Jurkat, Clone E6-1 (cell line): ENCODE measurements at regions not wholly inside any gene's neighbourhood (a gene's known extent, or its start where the extent isn't known, plus 50 kb on each side); places are given as distances from the start of the nearest gene placed in this dataset.

ENCODE experiments used
- DNase-seq: peaks from one replicate; pipeline ENCODE4 v3.0.0-alpha.2; 2011; ENCODE audit warnings: low read depth, low spot score
- H3K4me3 ChIP-seq: 2 replicates; pipeline ENCODE4 v1.5.1; 2011; ENCODE audit warnings: mild to moderate bottlenecking, low read length, control low read depth, moderate library complexity

DNA sequence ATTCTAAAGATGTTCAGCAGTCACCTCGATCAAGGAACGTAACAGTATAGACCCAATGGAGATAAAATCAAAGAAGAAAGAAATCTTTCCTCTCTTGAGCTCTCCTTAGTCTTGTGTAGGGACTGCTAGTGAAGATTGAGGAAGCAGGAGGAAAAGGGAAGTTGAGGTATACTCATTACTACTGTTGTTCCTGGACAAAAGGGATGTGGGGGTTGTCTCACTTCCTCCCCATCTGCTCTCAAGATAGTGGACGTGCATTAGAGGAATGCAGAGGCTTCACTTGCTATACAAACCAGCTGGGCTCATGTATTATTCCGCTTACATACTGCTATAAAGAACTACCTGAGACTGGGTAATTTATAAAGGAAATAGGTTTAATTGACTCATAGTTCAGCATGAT lies 208.9 kb upstream of the ARHGEF9 start:
- H3K4me3 ChIP-seq, result no peak overlapping the region
- no peak for DNase-seq

DNA sequence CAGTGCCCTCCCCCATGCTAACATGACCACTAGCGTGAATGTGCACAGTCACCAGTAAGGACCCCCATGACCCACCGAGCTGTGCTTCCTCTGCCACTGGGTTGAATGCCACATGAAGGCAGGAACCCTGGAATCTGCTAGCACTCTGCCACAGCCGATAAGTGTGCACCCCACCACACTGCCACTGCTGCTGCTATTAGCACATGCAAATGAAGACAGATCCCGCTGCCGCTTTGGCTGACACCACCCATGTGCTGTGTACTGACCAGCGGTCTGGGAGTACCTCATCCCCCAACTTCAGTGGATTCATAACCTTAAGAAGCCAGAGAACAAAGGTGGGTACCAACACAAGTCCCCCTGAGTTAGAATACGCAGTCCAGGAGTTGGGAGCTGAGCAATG lies 200.9 kb upstream of the ARHGEF9 start:
- no peak overlapping the region for H3K4me3 ChIP-seq
- DNase-seq, result no peak

DNA sequence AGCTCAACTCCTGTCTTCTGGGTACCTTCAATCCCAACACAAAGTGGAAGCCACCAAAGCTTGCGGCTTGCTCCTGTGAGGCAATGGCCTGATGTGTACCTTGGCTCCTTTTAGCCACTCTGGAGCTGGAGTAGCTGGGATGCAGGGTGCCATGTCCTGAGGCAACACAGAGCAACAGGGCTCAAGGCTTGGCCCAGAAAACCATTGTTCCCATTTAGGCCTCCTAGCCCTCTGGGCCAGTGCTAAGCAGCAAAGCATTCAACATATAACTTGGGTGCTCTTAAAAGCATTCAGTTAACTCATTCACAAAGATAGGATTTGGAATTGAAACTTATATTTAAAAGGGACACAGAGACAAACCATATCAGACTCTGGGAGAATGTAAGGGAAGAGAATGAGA lies 194.5 kb upstream of the ARHGEF9 start:
- H3K4me3 ChIP-seq, result no peak overlapping the region
- DNase-seq, result no peak

DNA sequence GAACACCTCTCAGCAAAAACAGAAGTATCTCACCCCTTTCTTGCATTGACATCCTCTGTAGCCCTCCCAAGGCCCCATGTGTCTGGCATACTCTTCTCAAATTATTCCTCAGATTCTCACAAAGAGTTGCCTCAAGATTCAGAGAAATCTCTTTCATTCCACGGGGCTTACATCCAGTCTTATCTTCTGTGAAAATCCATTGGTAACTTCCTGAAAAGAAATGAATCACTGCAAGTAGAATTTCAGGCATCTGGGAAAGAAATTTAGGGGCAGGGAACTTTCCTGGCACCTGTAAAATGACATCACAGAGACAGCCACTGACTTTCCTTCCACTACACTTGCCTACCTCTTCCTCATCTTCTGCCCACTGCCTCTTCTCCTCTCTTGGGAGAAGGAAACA lies 182.5 kb upstream of the ARHGEF9 start:
- H3K4me3 ChIP-seq, result no peak overlapping the region
- no peak for DNase-seq

DNA sequence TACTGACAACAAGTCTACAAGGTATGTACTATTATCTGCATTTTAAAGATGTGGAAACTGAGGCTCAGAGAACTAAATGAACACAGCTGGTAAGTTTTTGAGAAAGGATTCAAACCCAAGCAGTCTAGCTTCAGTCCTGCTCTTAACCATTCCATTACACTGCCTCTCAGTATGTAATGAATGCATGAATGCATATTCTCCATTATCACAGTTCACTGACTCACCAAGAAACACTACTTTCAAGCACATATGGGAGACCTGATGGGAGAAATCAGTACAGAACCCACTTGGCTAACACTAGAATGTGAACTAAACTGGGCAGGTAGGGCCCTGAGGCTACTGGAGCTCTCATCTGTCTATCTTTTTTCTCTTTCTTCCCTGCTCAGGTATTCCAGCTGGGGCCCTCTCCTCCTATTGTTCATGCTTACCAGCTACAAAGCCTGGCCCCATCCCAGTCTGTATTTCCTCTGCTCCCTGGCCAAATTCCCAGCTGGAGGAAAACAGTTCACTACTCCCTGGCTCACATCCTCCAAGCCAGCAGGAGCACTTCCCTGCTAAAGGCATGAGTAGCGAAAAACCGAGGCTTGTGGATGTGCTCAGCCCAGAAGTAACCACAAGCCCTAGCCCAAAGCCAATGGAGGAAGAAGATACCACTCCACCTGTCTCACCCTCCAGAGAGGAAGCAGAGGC lies 178.2 kb upstream of the ARHGEF9 start:
- no peak for DNase-seq

DNA sequence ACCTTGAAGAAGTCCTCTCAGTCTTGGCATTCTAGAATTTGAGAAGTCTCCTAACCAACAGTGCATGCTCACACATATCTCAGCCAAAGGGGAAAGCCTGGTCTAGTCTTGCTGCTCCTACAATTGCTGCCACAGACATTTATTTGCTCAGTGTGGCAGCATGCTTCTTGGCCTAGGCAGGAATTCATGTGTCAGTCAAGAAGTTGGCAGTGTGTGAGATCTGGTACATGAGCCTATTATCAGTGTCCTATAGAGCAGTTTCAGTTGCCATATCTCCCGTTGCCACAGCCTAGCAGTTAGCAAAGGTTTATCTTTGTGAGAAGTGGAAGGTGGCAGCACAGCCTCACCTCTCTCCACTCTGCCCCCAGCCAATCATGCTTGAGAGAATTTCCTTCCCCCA lies 176.9 kb upstream of the ARHGEF9 start:
- H3K4me3 ChIP-seq, result no peak overlapping the region
- no peak for DNase-seq

More for the DNA sequence above, 178.2 kb upstream of the ARHGEF9 start:
- H3K4me3 ChIP-seq, result no peak overlapping the region

DNA sequence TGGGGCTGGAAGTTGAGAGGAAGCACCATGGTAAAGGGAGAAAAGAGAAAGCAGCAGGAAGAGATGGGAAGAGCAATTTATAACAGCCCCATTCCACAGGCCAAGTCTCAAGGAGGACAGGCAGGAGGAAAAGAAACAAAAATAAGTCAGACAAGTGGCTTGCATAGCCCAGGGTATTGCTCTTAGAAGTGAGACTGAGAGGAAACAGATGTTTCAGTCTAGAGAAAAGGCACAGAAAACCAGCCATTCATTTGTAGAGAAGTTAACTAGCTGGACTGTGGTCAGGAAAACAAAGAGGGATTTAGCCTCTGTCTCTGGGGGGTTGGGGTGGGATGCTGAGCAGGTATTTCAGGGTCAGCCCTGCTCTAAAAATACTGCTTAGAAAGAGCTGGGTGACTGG lies 175.0 kb upstream of the ARHGEF9 start:
- DNase-seq, result no peak
- no peak overlapping the region for H3K4me3 ChIP-seq

DNA sequence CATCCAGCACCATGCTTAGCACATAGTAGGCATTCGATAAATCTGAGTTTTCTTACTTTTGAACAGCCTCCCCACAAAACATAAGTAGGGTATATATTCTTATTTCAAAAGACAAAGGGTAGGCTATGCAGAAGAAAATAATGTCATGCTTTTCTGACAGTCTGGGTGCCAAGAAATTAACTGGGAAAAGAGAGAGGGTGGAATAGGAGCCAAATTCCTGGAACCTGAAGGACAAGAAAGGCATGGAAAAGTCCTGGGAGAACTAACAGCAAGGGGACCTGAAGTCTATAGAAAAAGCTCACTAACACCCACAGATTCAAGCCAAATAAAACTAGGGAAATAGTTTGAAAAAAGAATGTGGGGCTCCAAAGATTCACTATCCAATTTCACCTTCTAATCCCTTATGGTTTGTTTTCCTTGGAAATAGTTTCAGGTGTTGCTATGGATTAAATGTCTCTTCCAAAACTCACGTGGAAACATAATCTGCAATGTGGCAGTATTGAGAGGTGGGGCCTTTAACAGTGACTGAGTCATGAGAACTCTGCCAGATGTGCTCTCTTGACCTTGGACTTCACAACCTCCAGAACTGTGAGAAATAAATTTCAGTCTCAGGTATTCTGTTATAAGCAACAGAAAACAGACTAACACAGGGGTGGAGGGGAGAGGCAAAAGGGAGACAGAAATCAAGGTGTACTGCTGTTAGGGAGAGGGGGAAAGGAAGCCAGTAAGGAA lies 173.3 kb upstream of the ARHGEF9 start:
- H3K4me3 ChIP-seq, result no peak overlapping the region
- no peak for DNase-seq

DNA sequence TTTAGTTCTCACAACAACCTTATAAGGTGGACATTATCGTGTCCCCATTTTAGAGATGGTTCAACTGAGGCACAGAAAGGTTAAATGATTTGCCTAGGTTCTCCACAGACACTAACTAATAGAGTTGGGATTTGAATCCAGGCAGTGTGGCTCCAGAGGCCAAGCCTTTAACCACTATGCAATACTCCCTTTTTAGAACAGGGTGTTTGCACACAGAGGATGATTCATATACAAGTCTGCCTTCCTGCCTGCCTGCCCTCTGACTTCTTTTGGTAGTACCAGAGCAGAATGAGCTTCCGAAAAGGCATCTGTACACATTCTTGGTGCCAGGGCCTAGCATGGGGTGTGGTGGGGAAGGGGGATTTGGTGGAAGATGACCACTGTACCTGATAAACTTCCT lies 150.8 kb upstream of the ARHGEF9 start:
- DNase-seq, result no peak
- no peak overlapping the region for H3K4me3 ChIP-seq

DNA sequence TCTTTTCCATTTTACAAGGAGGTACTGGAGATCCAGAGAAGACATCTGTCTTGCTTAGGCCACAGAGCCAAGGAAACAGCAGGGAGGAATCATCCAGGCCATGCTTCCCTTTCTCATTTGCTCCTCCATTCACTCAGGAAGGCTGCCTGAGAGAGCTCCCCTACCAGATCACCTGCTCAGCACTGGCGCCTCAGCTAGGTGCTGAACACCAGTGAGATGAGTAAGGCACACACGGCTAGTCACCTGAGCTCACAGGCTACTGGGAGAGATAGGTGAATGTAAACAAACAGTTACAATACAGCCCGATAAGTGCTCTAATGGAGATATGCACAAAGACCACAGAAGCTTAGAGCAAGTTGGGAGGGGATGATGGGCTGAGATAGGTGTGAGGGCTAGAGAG lies 149.8 kb upstream of the ARHGEF9 start:
- H3K4me3 ChIP-seq, result no peak overlapping the region
- no peak for DNase-seq

DNA sequence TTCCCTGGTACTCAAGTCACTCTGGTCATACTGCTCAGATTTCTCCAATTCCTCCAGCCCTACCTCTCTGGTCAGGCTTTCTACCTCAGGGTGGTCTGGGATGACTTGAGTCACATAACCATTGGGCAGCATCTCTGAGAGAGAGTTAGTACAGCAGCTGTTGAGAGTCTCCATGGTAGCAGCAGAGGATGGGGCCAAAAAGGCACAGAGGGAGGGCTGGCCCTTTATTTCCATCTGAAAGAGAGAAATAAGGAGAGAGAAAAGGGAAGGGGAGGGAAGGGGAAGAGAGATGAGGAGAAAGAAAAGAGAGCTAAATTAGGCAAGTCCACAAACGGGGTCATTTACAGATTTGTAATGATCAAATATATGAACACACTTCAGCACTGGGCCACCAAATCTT lies 149.1 kb upstream of the ARHGEF9 start:
- H3K4me3 ChIP-seq, result no peak overlapping the region

DNA sequence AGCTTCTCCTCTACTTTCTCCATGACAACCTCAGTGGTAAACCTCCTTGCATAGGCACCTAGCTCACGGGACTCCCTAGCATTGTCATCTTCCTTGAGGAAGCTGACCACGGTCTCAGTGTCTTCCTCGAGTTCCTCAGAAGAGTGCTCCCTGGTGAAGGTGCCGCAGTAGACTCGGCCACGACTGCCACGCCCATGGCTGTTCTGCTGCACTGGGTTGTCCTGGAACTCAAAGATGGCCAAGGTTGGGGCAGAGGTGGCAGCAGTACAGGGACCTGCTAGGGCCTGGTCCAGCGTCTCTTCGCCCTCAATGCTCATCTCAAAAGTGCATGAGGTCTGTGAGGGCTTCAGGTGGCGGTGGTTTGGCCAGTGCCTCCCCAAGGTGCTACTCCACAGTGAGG lies 147.9 kb upstream of the ARHGEF9 start:
- DNase-seq, result no peak
- no peak overlapping the region for H3K4me3 ChIP-seq

More for the DNA sequence above, 149.1 kb upstream of the ARHGEF9 start:
- no peak for DNase-seq

DNA sequence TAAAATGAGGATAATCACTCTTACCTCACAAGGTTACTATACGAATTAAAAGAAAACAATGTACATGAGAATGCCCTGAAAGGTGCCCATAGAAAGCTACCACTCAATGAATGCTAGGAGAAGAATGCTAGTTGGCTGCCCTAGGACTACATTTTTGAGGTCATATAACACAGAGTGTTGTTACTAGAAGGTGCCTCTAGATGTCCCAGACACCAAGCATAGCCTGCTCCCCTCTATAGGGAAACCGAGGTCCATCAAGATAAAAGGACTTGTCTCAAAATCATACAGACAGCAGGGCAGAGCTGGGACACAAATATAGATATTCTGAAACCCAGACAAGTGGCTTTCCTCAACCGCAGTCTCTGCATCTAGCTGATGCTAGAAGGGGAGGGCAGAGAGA lies 147.0 kb upstream of the ARHGEF9 start:
- DNase-seq, result peak; percentile 18
- no peak overlapping the region for H3K4me3 ChIP-seq

DNA sequence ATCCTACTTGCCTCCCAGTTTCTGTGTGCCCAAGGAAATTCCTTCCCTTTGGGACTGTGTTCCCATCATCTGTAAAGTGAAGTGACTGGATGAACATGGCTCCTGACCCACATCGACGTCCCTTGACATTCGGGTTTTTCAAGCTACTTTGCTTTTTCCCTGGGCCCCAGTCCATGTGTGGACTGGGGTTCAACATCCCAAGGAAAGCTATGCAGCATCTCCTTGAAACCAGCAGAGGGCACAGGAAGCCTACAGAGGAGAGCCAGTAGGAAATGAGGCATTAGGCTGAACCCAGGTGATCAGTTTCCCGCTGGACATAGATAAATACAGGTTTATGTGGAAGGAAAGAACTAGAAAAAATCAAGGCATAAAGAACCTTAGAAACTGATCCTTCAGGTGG lies 145.1 kb upstream of the ARHGEF9 start:
- H3K4me3 ChIP-seq, result no peak overlapping the region
- no peak for DNase-seq

DNA sequence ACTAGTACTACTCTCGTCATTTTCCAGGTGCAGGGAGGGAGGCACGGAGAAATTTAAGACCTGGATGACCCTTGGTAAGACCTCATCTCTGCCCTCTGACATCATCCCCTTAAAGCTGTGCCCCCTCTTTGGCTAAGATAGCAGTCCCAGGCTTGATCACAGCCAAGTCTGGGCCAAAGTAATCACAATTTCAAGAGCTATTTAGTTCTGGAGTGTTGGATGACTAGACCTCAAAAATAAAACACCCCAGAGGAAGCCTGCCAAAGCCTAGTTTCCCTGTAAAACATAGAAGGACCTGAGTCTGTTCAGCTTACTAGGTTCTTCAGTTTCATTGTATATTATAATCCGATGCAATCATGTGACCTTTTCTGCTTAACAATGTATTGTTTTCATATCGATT lies 144.6 kb upstream of the ARHGEF9 start:
- H3K4me3 ChIP-seq, result no peak overlapping the region
- no peak for DNase-seq

DNA sequence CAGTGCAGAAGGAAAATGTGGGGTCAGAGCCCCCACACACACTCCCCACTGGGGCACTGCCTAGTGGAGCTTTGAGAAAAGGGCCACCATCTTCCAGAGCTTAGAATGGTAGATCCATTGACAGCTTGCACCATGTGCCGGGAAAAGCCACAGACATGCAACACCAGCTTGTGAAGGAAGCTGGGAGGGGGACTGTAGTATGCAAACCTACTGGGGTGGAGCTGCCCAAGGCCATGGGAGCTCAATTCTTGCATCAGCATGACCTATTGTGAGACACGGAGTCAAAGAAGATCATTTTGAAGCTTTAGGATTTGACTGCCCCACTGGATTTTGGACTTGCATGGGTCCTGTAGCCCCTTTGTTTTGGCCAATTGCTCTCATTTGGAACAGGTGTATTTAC lies 142.8 kb upstream of the ARHGEF9 start:
- no peak overlapping the region for H3K4me3 ChIP-seq
- DNase-seq, result no peak

DNA sequence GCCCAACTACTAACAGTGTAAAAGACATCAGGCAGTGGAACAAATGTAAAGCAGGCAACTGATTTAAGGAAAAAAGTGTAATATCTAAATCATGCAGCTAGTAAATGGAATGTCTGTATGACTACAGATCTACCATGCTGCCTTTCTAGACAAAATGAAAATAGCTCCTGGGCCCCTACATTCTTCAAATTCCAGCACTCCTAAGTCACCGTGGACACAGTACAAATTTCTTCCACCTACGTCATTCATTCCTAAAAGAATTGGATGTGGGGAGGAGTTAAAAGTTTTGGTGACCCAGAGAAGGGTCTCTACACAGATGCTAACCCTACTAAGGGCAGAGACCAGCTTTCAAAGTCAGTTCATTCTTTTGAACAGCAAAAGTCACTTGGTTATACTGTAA lies 137.2 kb upstream of the ARHGEF9 start:
- no peak overlapping the region for H3K4me3 ChIP-seq
- DNase-seq, result no peak

DNA sequence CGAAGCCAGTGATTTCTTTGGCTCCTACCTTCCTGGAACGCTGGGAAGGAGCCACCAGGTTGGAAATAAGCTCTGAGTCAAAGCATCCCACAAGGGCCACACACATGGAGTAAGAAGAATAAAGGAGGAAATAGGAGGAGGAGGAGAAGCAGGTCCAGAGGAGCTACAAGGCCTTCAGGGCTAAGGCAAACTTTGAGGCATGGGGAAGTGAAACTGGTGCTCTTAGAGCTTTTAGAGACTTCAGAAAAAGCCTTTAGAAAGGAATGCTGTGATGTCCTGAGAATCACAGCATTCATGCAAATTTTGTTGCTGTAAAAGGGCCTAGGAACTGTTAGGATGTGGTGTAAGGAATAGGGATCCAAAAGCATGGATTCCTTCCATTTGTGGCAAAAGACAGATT lies 135.9 kb upstream of the ARHGEF9 start:
- H3K4me3 ChIP-seq, result no peak overlapping the region
- DNase-seq, result no peak

DNA sequence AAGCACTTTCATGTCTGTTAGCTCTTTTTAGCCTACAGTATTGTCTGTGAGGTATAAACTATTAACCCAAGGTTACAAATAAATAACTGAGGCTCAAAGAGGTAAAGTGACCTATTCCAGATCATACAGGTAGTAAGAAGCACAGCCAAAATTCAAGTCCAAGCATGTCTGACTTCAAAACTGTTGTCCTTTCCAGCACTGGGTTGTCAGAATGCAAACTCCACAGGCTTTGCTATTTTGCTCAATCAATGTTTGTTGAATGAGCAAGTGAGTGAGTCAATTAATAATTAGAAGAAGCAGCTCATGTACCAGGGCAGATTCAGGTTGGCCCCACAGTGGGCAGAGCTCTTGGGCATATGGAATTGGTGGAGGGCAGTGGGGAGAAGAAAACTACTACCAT lies 134.1 kb upstream of the ARHGEF9 start:
- no peak for DNase-seq
- H3K4me3 ChIP-seq, result no peak overlapping the region

DNA sequence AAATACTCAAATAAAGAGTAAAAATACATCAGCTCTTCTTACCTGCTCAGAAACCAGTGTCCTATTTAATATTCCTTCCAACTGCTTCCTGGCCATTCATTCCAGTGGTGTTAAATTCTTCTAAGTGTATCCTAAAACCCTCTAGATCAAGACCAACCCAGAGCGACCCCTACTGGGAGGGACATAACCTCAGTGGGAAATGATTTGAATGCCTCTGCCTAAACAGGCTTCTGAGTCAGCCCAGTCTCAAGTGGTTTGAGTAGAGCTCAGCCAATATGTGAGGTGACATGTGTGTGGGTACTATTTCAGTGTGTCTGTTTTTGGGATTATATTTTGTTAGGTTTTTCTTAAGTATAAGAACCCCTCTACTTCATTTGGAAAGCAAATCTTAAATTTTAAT lies 133.6 kb upstream of the ARHGEF9 start:
- no peak for DNase-seq

DNA sequence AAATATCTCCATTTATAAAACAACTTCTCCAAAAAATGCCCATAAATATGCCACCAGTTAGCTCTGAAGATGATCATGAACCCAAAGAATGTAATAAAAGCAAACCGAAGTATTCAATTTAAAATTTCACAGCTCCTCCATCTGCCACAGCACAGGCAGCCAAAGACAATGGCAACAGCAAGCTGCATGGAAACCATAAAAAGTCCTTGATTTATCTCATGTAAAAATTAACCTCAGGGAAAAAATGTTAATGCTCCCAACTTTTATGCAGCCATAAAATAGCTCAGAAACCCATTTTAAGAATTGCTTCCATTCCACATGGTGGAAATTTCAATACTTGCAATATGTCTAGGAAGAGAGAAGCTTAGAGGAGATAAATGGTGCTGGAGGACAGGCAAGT lies 132.3 kb upstream of the ARHGEF9 start:
- H3K4me3 ChIP-seq, result no peak overlapping the region
- DNase-seq, result no peak

More for the DNA sequence above, 133.6 kb upstream of the ARHGEF9 start:
- H3K4me3 ChIP-seq, result no peak overlapping the region
